ENCODE measurements at regions not wholly inside any gene's neighbourhood (a gene's known extent, or its start where the extent isn't known, plus 50 kb on each side); places are given as distances from the start of the nearest gene placed in this dataset.

GRCh38 chr2:175251425-175252041, 70.0 kb upstream of the ATP5MC3 start:
- H2AFZ ChIP-seq (ENCODE audit: low read depth, low read length) = no peak overlapping the region
- FAIRE-seq (peak; percentile 34), DNase-seq (ENCODE audit: low read depth) (peak; percentile 16)
- H3K4me3 ChIP-seq (ENCODE audit: insufficient read depth, low read depth, low read length) = no peak overlapping the region
- Mint-ChIP-seq H3K4me3 (ENCODE audit: unreplicated experiment) (no peak overlapping the region), H3K9me3 (ENCODE audit: unreplicated experiment) (peaks cover 2% of the 10 kb centered on the region), H3K36me3 (ENCODE audit: low read depth, unreplicated experiment) (no peaks in the 10 kb centered on the region), H3K27ac (ENCODE audit: unreplicated experiment) (no peak overlapping the region), H3K27me3 (ENCODE audit: low read depth, unreplicated experiment) (no peaks in the 10 kb centered on the region), H3K4me1 (ENCODE audit: low read depth, unreplicated experiment) (no peaks in the 10 kb centered on the region)
- no peak overlapping the region for H3K9ac ChIP-seq (ENCODE audit: low read length)
- no peak overlapping the region for H3K4me2 ChIP-seq (ENCODE audit: low read length)
- H3K9me3 ChIP-seq (ENCODE audit: insufficient read depth, low read depth, low read length) = no peaks in the 10 kb centered on the region
- H3K27me3 ChIP-seq (ENCODE audit: insufficient read depth, low read length) = peaks cover 11% of the 10 kb centered on the region
- no peaks in the 10 kb centered on the region for H4K20me1 ChIP-seq (ENCODE audit: insufficient read depth, low read length)
- TF ChIP-seq CTCF (IDR thresholded peaks at IDR 0.05; ENCODE audit: insufficient read depth, low read depth, low read length) (peak; percentile 67), EZH2 (IDR thresholded peaks at IDR 0.05; ENCODE audit: insufficient read depth, low read length) (no peak)
- H3K27ac ChIP-seq (ENCODE audit: low read depth, low read length) = no peak overlapping the region
- H3K79me2 ChIP-seq (ENCODE audit: insufficient read depth, low read length) = no peaks in the 10 kb centered on the region
- no peaks in the 10 kb centered on the region for H3K36me3 ChIP-seq (ENCODE audit: insufficient read depth, low read length)
- H3K4me1 ChIP-seq (ENCODE audit: insufficient read depth, low read length) = no peaks in the 10 kb centered on the region

- H2AFZ ChIP-seq (ENCODE audit: low read depth, low read length) = no peak overlapping the region
- no peak overlapping the region for H3K9ac ChIP-seq (ENCODE audit: low read length)
- no peak overlapping the region for H3K27ac ChIP-seq (ENCODE audit: low read depth, low read length)
- H3K79me2 ChIP-seq (ENCODE audit: insufficient read depth, low read length) = no peaks in the 10 kb centered on the region
- Mint-ChIP-seq H3K36me3 (ENCODE audit: low read depth, unreplicated experiment) (no peaks in the 10 kb centered on the region), H3K27ac (ENCODE audit: unreplicated experiment) (no peak overlapping the region), H3K4me3 (ENCODE audit: unreplicated experiment) (no peak overlapping the region), H3K27me3 (ENCODE audit: low read depth, unreplicated experiment) (no peaks in the 10 kb centered on the region), H3K4me1 (ENCODE audit: low read depth, unreplicated experiment) (no peaks in the 10 kb centered on the region), H3K9me3 (ENCODE audit: unreplicated experiment) (no peaks in the 10 kb centered on the region)
- H3K4me2 ChIP-seq (ENCODE audit: low read length) = no peak overlapping the region
- H3K36me3 ChIP-seq (ENCODE audit: insufficient read depth, low read length) = no peaks in the 10 kb centered on the region
- FAIRE-seq (no peak), DNase-seq (ENCODE audit: low read depth) (no peak)
- TF ChIP-seq EZH2 (IDR thresholded peaks at IDR 0.05; ENCODE audit: insufficient read depth, low read length) (no peak), CTCF (IDR thresholded peaks at IDR 0.05; ENCODE audit: insufficient read depth, low read depth, low read length) (no peak)
- no peaks in the 10 kb centered on the region for H3K4me1 ChIP-seq (ENCODE audit: insufficient read depth, low read length)
- H3K9me3 ChIP-seq (ENCODE audit: insufficient read depth, low read depth, low read length) = no peaks in the 10 kb centered on the region
- peaks cover 5% of the 10 kb centered on the region for H3K27me3 ChIP-seq (ENCODE audit: insufficient read depth, low read length)
- H4K20me1 ChIP-seq (ENCODE audit: insufficient read depth, low read length) = no peaks in the 10 kb centered on the region
- H3K4me3 ChIP-seq (ENCODE audit: insufficient read depth, low read depth, low read length) = no peak overlapping the region
These were observed 65.6 kb upstream of the ATP5MC3 start for GRCh38 chr2:175247159-175247558.

- Histone ChIP-seq H3K27me3 (ENCODE audit: insufficient read depth, low read length) (peaks cover 5% of the 10 kb centered on the region), H4K20me1 (ENCODE audit: insufficient read depth, low read length) (no peaks in the 10 kb centered on the region), H3K36me3 (ENCODE audit: insufficient read depth, low read length) (no peaks in the 10 kb centered on the region), H2AFZ (ENCODE audit: low read depth, low read length) (no peak overlapping the region), H3K4me1 (ENCODE audit: insufficient read depth, low read length) (no peaks in the 10 kb centered on the region), H3K9me3 (ENCODE audit: insufficient read depth, low read depth, low read length) (no peaks in the 10 kb centered on the region), H3K79me2 (ENCODE audit: insufficient read depth, low read length) (no peaks in the 10 kb centered on the region), H3K9ac (ENCODE audit: low read length) (no peak overlapping the region), H3K27ac (ENCODE audit: low read depth, low read length) (no peak overlapping the region), H3K4me2 (ENCODE audit: low read length) (no peak overlapping the region), H3K4me3 (ENCODE audit: insufficient read depth, low read depth, low read length) (no peak overlapping the region)
- Mint-ChIP-seq H3K27me3 (ENCODE audit: low read depth, unreplicated experiment) (peaks cover 4% of the 10 kb centered on the region), H3K9me3 (ENCODE audit: unreplicated experiment) (peaks cover 2% of the 10 kb centered on the region), H3K36me3 (ENCODE audit: low read depth, unreplicated experiment) (no peaks in the 10 kb centered on the region), H3K27ac (ENCODE audit: unreplicated experiment) (no peak overlapping the region), H3K4me1 (ENCODE audit: low read depth, unreplicated experiment) (no peaks in the 10 kb centered on the region), H3K4me3 (ENCODE audit: unreplicated experiment) (no peak overlapping the region)
- FAIRE-seq (no peak), DNase-seq (ENCODE audit: low read depth) (no peak)
- TF ChIP-seq CTCF (IDR thresholded peaks at IDR 0.05; ENCODE audit: insufficient read depth, low read depth, low read length) (no peak), EZH2 (IDR thresholded peaks at IDR 0.05; ENCODE audit: insufficient read depth, low read length) (no peak)
These were observed 63.2 kb upstream of the ATP5MC3 start for GRCh38 chr2:175244697-175245096.
